ENCODE measurements at regions not wholly inside any gene's neighbourhood (a gene's known extent, or its start where the extent isn't known, plus 50 kb on each side); places are given as distances from the start of the nearest gene placed in this dataset.

GRCh38 chr13:60924856-60925255 lies 490.8 kb downstream of the PCDH20 start:
- TF ChIP-seq GABPA (IDR thresholded peaks at IDR 0.05; ENCODE audit: low read depth) (no peak), EP300 (IDR thresholded peaks at IDR 0.05; ENCODE audit: borderline replicate concordance in 1 of 2, low read depth in 1 of 2, low read length in 1 of 2) (no peak), TCF12 (IDR thresholded peaks at IDR 0.05) (no peak), RAD21 (IDR thresholded peaks at IDR 0.05; ENCODE audit: low read length) (no peak)
- TF ChIP-seq, protein P1, sequence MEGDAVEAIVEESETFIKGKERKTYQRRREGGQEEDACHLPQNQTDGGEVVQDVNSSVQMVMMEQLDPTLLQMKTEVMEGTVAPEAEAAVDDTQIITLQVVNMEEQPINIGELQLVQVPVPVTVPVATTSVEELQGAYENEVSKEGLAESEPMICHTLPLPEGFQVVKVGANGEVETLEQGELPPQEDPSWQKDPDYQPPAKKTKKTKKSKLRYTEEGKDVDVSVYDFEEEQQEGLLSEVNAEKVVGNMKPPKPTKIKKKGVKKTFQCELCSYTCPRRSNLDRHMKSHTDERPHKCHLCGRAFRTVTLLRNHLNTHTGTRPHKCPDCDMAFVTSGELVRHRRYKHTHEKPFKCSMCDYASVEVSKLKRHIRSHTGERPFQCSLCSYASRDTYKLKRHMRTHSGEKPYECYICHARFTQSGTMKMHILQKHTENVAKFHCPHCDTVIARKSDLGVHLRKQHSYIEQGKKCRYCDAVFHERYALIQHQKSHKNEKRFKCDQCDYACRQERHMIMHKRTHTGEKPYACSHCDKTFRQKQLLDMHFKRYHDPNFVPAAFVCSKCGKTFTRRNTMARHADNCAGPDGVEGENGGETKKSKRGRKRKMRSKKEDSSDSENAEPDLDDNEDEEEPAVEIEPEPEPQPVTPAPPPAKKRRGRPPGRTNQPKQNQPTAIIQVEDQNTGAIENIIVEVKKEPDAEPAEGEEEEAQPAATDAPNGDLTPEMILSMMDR (IDR thresholded peaks at IDR 0.05), result no peak

Measured in SK-N-SH (cell line).